H1 (cell line): ENCODE measurements at regions not wholly inside any gene's neighbourhood (a gene's known extent, or its start where the extent isn't known, plus 50 kb on each side); places are given as distances from the start of the nearest gene placed in this dataset.

Experiments used
- BACH1 ChIP-seq: IDR thresholded peaks from 2 replicates; pipeline ENCODE4 v1.6.1; 2012; ENCODE audit warnings: low read length, improper control_type of control experiment
- CTBP2 ChIP-seq: IDR thresholded peaks from 2 replicates; pipeline ENCODE4 v1.7.0; 2011; ENCODE audit warnings: borderline replicate concordance, mild to moderate bottlenecking, moderate library complexity, mixed read lengths, low read length; ENCODE audit not compliant: insufficient read depth, insufficient read length
- JUN ChIP-seq: IDR thresholded peaks from 2 replicates; pipeline ENCODE4 v1.6.1; 2011; ENCODE audit warnings: low read depth, mild to moderate bottlenecking, improper control_type of control experiment, low read length
- KDM5A ChIP-seq: fragments of 200-600 bp; IDR thresholded peaks from 2 replicates; pipeline ENCODE4 v1.7.1; 2012; ENCODE audit warnings: mild to moderate bottlenecking, low read length, inconsistent platforms, mixed read lengths
- POU5F1 ChIP-seq: IDR thresholded peaks from 2 replicates; pipeline ENCODE4 v1.6.1; 2011; ENCODE audit warnings: low read depth, mild to moderate bottlenecking, low read length, moderate library complexity

DNA sequence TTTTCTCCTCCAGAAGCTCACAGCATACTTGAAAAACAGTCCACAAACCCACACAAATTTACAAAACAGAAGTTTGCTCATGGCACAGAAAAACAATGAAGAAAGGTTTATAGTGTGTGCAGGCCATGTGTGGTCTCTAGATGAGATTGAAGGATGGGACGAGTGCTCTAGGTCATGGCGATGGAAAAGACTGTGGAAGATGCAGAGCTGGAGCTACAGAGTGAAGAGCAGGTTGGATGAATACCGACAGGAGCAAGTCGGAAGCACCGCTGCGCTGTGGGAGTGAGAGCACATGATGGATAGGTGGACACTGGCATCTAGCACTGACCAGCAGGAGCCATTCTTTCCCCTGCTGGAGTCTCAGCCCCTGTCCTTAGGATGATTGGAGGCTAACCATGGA, 534.7 kb upstream of the RAB6C start (continued):
- TF ChIP-seq JUN, result no peak
- TF ChIP-seq POU5F1, result no peak
- no peak for TF ChIP-seq CTBP2
- TF ChIP-seq BACH1, result no peak
- no peak for TF ChIP-seq KDM5A
